GM12878 (cell line): ENCODE measurements at regions not wholly inside any gene's neighbourhood (a gene's known extent, or its start where the extent isn't known, plus 50 kb on each side); places are given as distances from the start of the nearest gene placed in this dataset.

Experiments
- ATAC-seq: fragments of 200-7000 bp; cut with Tn5 transposase; 3 replicates; pipeline ENCODE4 v1.9.1; 2020; ENCODE audit warnings: mild to moderate bottlenecking, moderate library complexity
- BruUV-seq: library from RNA; stranded (reverse); fragments of 400-500 nt; replicated peaks from 2 replicates; lab custom pipeline; 2021; lab: Mats Ljungman, UMichigan
- CTCF ChIA-PET: fragments of 300-600 bp; sonication (Branson Sonifier 250); formaldehyde crosslinking; extraction: SDS; loops from one replicate; lab custom pipeline; 2021; ENCODE audit warnings: inconsistent platforms; lab: Yijun Ruan, JAX
- POLR2A ChIA-PET: fragments of 350-600 bp; formaldehyde crosslinking; extraction: SDS; loops from one replicate; lab custom pipeline; 2021; ENCODE audit warnings: inconsistent platforms; lab: Charles Lee
- RAD21 ChIA-PET: fragments of 300-600 bp; sonication (Branson Sonifier 250); formaldehyde crosslinking; loops from one replicate; lab custom pipeline; 2023; ENCODE audit warnings: antibody characterized with exemption; ENCODE audit not compliant: unreplicated experiment; lab: Charles Lee
- SMC1A ChIA-PET: fragments of 300-600 bp; sonication (Branson Sonifier 250); formaldehyde crosslinking; loops from one replicate; lab custom pipeline; 2023; ENCODE audit not compliant: unreplicated experiment, uncharacterized antibody; lab: Charles Lee
- DNase-seq: peaks from one replicate; pipeline ENCODE4 v3.0.0-alpha.2; 2011; ENCODE audit warnings: low read depth, low spot score
- FAIRE-seq: peaks from 3 replicates; lab custom pipeline; 2011; peaks lifted over from hg19 to GRCh38; lab: Jason Lieb, UNC
- H2AFZ ChIP-seq: 2 replicates; pipeline ENCODE4 v1.6.0; 2011; ENCODE audit warnings: low read depth, low read length, control low read depth; ENCODE audit not compliant: control insufficient read depth
- H3K27ac ChIP-seq: 2 replicates; pipeline ENCODE4 v1.5.1; 2011; ENCODE audit warnings: control low read depth; ENCODE audit not compliant: control insufficient read depth, insufficient read depth
- H3K27me3 ChIP-seq, 2 experiments: replicated peaks in 1 of 2; 2 replicates each; pipeline versions ENCODE4 v1.6.0 to v1.6.1; 2011; ENCODE audit warnings: low read length in 1 of 2; ENCODE audit not compliant: control insufficient read depth in 2 of 2, insufficient read depth in 2 of 2
- H3K36me3 ChIP-seq, 2 experiments: 2 replicates each; pipeline ENCODE4 v1.5.1; 2011; ENCODE audit warnings: low read length in 1 of 2; ENCODE audit not compliant: control insufficient read depth in 2 of 2, insufficient read depth in 2 of 2
- H3K4me1 ChIP-seq: 2 replicates; pipeline ENCODE4 v1.6.1; 2011; ENCODE audit warnings: mild to moderate bottlenecking, low read length, moderate library complexity, mixed read lengths; ENCODE audit not compliant: control insufficient read depth, insufficient read depth
- H3K4me2 ChIP-seq: 2 replicates; pipeline ENCODE4 v1.6.0; 2011; ENCODE audit warnings: control low read depth; ENCODE audit not compliant: control insufficient read depth, insufficient read depth
- H3K4me3 ChIP-seq: fragments of 200-600 bp; sonication (generic); 2 replicates; pipeline ENCODE4 v1.5.1; 2016
- H3K79me2 ChIP-seq: 2 replicates; pipeline ENCODE4 v1.6.0; 2011; ENCODE audit warnings: low read length; ENCODE audit not compliant: control insufficient read depth, insufficient read depth
- H3K9ac ChIP-seq: 2 replicates; pipeline ENCODE4 v1.8.0; 2011; ENCODE audit warnings: low read length, control low read depth, mixed read lengths; ENCODE audit not compliant: control insufficient read depth, insufficient read depth
- H3K9me3 ChIP-seq: replicated peaks from 3 replicates; pipeline ENCODE4 v1.5.1; 2011; ENCODE audit warnings: mild to moderate bottlenecking, low read length; ENCODE audit not compliant: control insufficient read depth, insufficient read depth
- H4K20me1 ChIP-seq: 2 replicates; pipeline ENCODE4 v1.6.0; 2011; ENCODE audit not compliant: control insufficient read depth, insufficient read depth
- JUND ChIP-seq: IDR thresholded peaks from 2 replicates; pipeline ENCODE4 v1.6.1; 2012; ENCODE audit warnings: low read depth, mild to moderate bottlenecking, low read length, improper control_type of control experiment, moderate library complexity
- NRF1 ChIP-seq: conservative IDR thresholded peaks from 2 replicates; pipeline ENCODE4 v1.6.1; 2011; ENCODE audit warnings: mild to moderate bottlenecking, low read depth, low read length, improper control_type of control experiment
- PML ChIP-seq: IDR thresholded peaks from 2 replicates; pipeline ENCODE4 v1.6.1; 2012; ENCODE audit warnings: low read length, inconsistent platforms
- RUNX3 ChIP-seq: IDR thresholded peaks from 2 replicates; pipeline ENCODE4 v1.6.1; 2012; ENCODE audit warnings: low read length, inconsistent platforms
- SREBF1 ChIP-seq: IDR thresholded peaks from 2 replicates; pipeline ENCODE4 v1.6.1; 2012; ENCODE audit warnings: mild to moderate bottlenecking, low read length
- ZSCAN29 ChIP-seq: fragments of 450-650 bp; IDR thresholded peaks from 2 replicates; pipeline ENCODE4 v1.6.1; 2017; ENCODE audit warnings: mild to moderate bottlenecking, moderate library complexity
- WGBS: methylation state at CpG from one replicate; pipeline ENCODE4 v1.1.6; 2016; ENCODE audit warnings: low lambda C conversion rate; ENCODE audit not compliant: insufficient replicate concordance, insufficient coverage; ENCODE audit errors: missing lambda C conversion rate; 5-methylcytosine and 5-hydroxymethylcytosine counted together
- in situ Hi-C: fragments of 300-500 bp; cut with MboI; formaldehyde crosslinking; loops from 9 replicates; pipeline ENCODE4 v1.14.3; 2018; ENCODE audit warnings: mixed read lengths
- intact Hi-C: fragments of 100-400 bp; cut with micrococcal nuclease; formaldehyde crosslinking; loops from one replicate; pipeline ENCODE4 v1.14.2; 2022; ENCODE audit not compliant: unreplicated experiment
- TF ChIP-seq, protein P1 (sequence below): fragments of 450-650 bp; IDR thresholded peaks from 2 replicates; pipeline ENCODE4 v1.6.1; 2017; ENCODE audit warnings: low read depth, mild to moderate bottlenecking, moderate library complexity
- TF ChIP-seq, protein P2 (sequence below): IDR thresholded peaks from 2 replicates; pipeline ENCODE4 v1.6.1; 2011; ENCODE audit warnings: borderline replicate concordance, low read depth, mild to moderate bottlenecking, moderate library complexity, mixed read lengths, low read length; ENCODE audit not compliant: insufficient read depth; ENCODE audit errors: extremely low read length
- TF ChIP-seq, protein P3 (sequence below): fragments of 450-650 bp; IDR thresholded peaks from 2 replicates; pipeline ENCODE4 v1.6.1; 2017; ENCODE audit warnings: mild to moderate bottlenecking, moderate library complexity

DNA sequence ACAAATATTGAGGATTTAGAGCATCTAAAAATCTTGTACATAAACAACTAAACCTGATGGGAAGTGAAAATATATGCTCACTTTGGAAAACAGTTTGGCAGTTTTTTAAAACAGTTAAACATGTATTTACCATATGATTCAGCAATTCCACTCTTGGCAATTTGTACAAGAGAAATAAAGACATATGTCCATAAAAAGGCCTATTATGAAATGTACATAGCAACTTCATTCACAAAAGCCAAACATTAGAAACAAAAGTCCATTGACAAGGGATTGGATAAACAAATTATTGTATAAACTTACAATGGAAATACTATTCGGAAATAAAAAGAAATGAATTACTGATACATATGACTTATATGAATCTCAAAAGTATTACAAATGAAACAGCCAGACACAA lies 196.2 kb upstream of the SLC24A2 start:
- Histone ChIP-seq H3K4me3 (no peak overlapping the region), H3K27me3 (no peaks in the 10 kb centered on the region; a peak in 1 of 4 replicates), H3K27ac (no peak overlapping the region), H3K36me3 (no peaks in the 10 kb centered on the region), H3K9ac (no peak overlapping the region), H3K4me2 (no peak overlapping the region), H4K20me1 (no peaks in the 10 kb centered on the region), H3K4me1 (no peaks in the 10 kb centered on the region), H3K79me2 (no peaks in the 10 kb centered on the region), H3K9me3 (no peaks in the 10 kb centered on the region), H2AFZ (no peak overlapping the region)
- ChIA-PET SMC1A (no interaction called here), CTCF (no interaction called here), RAD21 (no interaction called here), POLR2A (no interaction called here)
- TF ChIP-seq, protein P1, sequence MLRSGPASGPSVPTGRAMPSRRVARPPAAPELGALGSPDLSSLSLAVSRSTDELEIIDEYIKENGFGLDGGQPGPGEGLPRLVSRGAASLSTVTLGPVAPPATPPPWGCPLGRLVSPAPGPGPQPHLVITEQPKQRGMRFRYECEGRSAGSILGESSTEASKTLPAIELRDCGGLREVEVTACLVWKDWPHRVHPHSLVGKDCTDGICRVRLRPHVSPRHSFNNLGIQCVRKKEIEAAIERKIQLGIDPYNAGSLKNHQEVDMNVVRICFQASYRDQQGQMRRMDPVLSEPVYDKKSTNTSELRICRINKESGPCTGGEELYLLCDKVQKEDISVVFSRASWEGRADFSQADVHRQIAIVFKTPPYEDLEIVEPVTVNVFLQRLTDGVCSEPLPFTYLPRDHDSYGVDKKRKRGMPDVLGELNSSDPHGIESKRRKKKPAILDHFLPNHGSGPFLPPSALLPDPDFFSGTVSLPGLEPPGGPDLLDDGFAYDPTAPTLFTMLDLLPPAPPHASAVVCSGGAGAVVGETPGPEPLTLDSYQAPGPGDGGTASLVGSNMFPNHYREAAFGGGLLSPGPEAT: no peak
- TF ChIP-seq RUNX3: no peak
- no peak for TF ChIP-seq NRF1
- no peak for TF ChIP-seq PML
- TF ChIP-seq ZSCAN29: no peak
- TF ChIP-seq, protein P2, sequence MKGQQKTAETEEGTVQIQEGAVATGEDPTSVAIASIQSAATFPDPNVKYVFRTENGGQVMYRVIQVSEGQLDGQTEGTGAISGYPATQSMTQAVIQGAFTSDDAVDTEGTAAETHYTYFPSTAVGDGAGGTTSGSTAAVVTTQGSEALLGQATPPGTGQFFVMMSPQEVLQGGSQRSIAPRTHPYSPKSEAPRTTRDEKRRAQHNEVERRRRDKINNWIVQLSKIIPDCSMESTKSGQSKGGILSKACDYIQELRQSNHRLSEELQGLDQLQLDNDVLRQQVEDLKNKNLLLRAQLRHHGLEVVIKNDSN: no peak
- no peak for TF ChIP-seq JUND
- TF ChIP-seq, protein P3, sequence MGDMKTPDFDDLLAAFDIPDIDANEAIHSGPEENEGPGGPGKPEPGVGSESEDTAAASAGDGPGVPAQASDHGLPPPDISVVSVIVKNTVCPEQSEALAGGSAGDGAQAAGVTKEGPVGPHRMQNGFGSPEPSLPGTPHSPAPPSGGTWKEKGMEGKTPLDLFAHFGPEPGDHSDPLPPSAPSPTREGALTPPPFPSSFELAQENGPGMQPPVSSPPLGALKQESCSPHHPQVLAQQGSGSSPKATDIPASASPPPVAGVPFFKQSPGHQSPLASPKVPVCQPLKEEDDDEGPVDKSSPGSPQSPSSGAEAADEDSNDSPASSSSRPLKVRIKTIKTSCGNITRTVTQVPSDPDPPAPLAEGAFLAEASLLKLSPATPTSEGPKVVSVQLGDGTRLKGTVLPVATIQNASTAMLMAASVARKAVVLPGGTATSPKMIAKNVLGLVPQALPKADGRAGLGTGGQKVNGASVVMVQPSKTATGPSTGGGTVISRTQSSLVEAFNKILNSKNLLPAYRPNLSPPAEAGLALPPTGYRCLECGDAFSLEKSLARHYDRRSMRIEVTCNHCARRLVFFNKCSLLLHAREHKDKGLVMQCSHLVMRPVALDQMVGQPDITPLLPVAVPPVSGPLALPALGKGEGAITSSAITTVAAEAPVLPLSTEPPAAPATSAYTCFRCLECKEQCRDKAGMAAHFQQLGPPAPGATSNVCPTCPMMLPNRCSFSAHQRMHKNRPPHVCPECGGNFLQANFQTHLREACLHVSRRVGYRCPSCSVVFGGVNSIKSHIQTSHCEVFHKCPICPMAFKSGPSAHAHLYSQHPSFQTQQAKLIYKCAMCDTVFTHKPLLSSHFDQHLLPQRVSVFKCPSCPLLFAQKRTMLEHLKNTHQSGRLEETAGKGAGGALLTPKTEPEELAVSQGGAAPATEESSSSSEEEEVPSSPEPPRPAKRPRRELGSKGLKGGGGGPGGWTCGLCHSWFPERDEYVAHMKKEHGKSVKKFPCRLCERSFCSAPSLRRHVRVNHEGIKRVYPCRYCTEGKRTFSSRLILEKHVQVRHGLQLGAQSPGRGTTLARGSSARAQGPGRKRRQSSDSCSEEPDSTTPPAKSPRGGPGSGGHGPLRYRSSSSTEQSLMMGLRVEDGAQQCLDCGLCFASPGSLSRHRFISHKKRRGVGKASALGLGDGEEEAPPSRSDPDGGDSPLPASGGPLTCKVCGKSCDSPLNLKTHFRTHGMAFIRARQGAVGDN: no peak
- no peak for TF ChIP-seq SREBF1
- no TSS peak for BruUV-seq
- in situ Hi-C loops (no loop called here), intact Hi-C loops (no loop called here)
- FAIRE-seq (no peak), DNase-seq (no peak), ATAC-seq (no peak)
- WGBS: 94% methylated on average over 1 of the region's 1 CpG
